ENCODE measurements at regions not wholly inside any gene's neighbourhood (a gene's known extent, or its start where the extent isn't known, plus 50 kb on each side); places are given as distances from the start of the nearest gene placed in this dataset.
"Not testable (repeated sequence)": the region's sequence is repeated elsewhere in the genome, so short reads cannot be mapped to it uniquely, and the experiment has no call there.

DNA sequence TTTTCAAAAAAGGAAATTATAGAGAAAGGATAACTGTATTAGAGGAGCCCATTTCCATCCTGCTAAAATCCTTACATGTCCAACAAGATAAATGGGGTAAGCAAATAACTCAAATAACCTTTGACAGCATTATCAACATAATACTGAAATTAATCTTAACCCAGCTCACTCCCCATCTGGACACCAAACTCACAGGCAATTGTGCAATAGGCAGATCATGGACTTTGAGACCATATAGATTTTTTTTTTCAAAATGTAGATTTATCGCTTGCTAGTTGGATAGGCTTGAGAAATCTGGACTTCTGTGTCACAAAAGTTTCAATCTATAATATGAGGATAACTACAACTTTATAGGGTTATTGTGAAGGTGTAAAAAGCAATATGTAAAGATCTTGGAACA lies 134.4 kb upstream of the ASCC3 start:
- DNase-seq, result no peak

DNA sequence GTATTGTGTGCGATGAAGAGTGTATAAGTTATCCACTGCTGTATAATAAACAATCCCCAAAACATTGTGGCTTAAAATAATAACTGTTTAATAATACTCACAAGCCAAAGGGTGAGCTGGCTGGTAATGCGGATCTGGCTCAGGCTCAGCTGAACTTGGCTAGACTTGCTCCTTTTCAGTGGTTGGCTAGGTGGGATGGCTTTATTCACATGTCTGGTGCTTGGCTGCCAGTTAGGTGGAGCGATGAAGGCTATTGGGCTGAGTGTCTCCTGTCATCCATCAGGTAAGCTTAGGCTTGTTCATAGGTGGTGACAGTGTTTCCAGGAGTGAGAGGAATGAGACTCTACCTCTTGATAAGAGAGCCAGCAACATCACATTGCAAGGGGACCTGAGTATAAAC lies 135.0 kb upstream of the ASCC3 start:
- DNase-seq, result no peak

DNA sequence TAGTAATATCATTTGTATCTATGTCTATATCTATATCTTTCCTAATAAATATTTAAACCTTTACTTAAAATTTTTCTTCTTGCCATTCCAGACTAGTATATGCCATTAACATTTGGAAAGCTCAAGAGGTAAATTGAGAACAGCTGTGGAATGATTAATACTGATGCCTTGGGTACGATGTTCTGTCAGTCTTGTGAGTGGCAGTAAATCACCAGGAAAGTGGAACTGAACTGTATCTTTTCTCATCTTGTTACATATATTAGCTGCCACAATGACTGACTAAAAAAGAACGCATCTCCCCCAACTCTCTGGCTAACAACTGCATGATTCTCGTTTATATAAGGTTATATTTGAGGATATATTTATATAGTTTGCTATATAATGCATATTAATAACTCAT lies 137.0 kb upstream of the ASCC3 start:
- DNase-seq, result no peak

DNA sequence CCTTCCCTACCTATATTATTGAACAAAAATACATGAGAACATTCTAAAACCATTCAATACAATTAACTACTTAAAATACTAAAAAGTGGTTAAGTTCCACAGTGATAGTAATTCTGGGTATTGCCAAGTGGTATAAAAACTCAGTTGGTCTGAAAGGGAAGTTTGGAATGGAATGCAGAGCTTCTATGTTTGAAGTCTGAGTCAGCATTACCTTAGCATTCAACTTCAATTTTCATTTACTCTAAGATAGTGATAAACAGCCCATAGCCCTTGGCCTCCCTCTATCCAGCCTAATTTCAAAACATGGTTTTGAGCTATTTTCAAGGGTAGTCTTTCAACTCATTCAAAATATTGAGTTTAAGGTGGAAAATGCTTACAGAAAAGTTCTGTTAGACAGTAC lies 140.4 kb upstream of the ASCC3 start:
- DNase-seq, result no peak

DNA sequence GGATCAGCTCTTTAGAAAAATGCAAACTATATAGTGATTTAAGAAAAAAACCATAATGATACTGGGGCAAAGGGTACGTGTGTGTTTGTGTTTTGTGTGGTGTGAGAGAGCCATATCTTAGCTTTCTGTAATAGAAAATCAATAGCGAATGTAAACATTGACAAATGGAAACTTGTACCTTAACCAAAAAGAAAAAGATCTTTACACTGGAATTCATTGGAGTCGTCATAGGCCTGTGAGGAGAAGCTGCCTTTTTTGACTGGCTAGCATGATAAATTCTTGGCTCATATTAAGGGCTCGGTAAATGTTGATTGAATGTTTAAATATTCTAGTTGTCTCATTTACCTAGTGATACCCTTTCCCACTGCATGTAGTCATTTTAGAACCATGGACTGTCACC lies 161.8 kb upstream of the ASCC3 start:
- DNase-seq, result no peak

DNA sequence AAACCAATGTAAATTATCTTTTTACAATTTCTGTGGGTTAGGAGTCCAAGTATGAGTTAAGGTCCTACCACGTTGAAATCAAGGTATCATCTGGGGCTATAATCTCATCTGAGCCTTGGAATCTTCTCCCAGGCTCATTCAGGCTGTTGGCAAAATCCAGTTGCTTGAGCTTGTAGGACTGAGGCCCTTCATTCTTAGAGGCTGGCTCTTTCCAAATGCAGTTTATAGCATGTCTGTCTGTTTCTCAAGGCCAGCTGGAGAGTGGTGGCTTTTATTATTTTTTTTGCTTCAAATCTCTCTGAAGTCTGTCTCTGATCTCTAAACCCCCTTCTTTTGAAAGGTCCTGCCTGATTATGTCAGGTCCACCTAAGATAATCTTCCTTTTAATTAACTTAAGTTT lies 177.2 kb upstream of the ASCC3 start:
- DNase-seq, result no peak

DNA sequence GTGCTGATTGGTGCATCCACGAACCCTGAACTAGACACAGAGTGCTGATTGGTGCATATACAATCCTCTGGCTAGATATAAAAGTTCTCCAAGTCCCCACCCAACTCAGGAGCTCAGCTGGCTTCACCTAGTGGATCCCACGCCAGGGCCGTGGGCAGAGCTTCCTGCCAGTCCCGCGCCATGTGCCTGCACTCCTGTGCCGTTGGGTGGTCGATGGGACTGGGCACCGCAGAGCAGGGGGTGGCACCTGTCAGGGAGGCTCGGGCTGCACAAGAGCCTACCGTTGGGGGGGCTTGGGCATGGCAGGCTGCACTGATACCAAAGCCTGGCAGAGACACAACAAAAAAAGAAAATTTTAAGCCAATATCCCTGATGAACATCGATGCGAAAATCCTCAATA lies 185.4 kb upstream of the ASCC3 start:
- DNase-seq, result no peak

DNA sequence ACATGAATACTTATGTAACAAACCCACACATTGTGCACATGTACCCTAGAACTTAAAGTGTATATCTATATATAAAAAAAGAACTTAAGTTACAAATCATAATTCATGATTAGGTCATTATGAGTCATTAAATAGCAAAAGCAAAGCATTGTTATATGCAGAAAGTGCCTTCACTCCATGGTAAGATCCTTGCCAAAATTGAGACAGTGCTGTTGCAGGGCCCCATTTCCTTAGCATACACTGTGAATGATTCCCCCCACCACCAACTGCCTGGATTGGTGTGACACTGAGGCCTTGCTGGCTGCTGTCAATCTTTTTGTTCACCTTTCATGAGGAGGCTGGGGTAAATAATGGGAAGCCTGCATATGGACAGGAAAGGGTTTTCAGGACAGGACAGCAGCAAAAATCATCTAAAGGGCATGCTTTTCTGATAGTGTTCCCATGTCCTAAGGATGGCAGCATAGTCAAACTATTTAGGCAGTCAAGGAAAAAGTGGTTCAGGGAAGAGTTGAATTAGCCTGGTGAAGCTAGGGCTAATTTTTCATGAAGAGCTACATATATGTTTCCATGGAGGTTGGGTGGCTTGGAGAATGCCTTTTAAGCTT lies 188.2 kb upstream of the ASCC3 start:
- no peak for DNase-seq

DNA sequence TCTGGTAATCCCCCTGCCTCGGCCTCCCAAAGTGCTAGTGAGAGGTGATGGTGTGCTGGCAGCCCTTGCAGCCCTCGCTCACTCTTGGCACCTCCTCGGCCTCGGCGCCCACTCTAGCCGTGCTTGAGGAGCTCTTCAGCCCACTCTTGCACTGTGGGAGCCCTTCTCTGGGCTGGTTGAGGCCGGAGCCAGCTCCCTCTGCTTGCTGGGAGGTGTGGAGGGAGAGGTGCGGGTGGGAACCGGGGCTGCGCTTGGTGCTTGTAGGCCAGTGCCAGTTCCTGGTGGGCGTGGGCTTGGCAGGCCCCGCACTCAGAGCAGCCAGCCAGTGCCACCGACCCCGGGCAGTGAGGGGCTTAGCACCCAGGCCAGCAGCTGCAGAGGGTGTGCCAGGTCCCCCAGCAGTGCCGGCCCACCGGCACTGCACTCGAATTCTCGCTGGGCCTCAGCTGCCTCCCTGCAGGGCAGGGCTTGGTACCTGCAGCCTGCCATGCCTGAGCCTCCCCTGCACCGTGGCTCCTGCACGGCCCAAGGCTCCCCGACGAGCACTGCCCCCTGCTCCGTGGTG lies 189.0 kb upstream of the ASCC3 start:
- DNase-seq, result no peak

DNA sequence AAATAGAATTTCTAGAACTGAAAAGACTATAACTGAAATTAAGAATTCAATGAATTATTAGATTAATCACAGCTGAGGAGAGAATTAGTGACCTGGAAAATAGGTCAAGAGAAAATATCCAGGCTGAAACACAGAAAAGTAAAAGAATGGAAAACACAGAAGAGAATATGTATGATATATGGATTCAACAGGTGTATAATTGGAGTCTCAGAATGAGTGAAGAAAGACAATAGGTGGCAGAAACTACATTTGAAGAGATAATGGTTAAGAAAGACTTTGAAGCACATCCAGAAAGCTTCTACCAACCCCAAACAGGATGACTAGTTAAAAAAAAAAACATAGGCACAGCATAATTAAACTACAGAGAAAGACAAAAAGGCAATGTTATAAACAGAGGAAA lies 196.2 kb upstream of the ASCC3 start:
- DNase-seq, result no peak

DNA sequence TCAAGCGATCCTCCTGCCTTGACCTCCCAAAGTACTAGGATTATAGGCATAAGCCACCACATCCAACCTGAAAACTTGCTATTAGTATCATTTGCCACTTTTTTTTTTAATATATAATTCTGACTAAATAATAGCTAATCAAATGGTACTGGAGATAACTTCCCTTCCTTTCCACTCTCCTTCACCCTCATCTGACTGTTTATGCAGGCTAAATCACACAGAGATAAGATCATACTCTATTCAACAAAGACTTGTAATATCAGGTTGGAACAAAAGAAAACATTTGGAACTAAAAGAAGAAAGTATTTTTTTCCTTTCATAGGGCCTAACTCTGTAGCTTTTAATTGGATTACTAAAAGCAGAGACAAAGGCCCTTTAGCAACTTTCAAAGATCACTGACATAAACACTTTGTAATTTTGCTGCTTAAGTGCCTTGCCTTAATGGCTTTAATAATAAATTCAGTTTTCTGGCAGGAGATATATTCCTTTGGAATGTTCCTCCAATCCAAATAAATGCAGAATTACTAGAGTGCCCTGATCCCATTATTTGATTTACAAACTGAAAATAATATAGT lies 198.7 kb upstream of the ASCC3 start:
- no peak for DNase-seq

DNA sequence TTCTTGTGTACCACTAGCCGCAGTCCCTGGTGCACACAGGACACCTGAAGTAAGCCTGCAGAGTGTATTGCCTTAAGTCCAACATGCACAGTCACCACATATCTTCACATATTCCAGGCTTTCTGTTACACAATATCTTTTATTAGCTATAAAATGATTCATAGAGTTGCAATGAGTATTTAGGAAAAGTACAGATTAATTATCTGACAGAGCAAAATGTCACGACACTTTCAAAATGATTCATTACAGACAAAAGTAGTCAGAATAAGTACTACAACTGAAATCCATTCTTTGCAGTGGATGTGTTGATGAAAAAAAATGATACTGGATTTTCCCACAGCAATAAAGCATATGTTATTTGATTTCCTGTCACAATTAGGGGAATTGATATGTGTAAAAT lies 199.5 kb upstream of the ASCC3 start:
- no peak for DNase-seq

DNA sequence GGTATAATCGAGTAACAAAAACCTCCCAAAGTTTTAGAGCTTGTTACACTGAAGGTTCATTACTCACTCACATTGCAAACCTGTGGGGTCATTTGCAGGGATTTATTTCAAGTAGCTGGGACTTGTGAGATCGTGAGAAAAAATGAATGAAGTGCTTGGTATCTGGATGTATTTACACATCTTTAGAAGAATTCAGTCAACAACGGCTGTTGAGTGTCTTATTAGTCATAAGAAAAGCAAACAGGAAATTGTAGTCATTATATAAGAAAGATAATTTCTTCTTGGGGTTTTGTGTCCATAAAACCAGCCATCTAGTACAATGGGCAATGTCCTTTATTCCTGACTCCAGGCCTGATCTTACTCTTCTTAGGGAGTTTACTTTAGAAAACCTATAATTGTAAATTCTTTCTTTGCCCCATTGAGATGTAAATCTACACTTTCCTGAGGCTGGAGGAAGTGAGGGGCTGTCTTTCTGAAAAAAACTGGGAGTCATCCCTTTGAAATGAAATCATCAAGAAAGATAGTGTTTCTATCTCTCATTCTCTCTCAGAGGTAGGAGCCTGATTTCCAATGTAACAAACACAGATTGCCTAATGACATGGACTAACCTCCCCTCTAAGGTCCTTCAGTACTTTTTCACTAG lies 202.5 kb upstream of the ASCC3 start:
- no peak for DNase-seq

DNA sequence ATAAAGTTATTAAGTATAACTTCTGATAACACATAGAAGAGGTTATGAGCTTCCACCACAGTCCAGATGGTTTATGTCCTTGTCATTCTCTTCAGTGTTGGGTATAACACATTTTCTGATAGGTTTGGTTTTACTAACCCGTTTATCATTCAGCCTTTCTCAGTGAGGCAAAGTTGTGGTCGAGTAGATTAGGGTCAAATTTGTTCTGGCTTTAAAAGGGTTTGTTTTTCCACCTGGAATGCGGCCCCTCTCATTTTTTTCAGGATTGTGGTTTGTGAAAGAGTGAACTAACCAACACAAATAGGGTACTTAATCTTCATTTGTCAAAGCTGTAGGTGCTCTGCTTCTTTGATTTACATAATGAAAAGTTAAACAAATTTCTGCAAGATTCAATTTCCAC lies 204.2 kb upstream of the ASCC3 start:
- no peak for DNase-seq

DNA sequence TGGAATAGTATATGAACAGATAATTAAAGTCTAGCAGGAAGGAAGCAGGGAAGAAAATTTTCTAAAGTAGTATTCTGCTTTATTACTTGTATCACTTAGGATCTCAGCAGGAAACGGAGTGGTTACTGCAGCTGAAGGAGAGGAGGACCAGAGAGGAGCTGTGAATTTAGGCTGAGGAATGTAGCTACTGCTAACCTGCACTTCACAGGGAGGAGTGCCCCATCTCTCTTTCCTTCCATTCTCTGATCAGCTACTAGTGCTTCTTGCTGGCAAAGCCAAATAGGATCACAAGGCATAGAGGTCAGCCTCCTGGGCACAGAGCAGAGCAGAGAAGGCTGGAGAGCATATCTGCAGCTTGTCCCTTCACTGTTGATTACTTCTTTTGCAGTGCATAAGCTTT lies 205.3 kb upstream of the ASCC3 start:
- DNase-seq, result no peak

DNA sequence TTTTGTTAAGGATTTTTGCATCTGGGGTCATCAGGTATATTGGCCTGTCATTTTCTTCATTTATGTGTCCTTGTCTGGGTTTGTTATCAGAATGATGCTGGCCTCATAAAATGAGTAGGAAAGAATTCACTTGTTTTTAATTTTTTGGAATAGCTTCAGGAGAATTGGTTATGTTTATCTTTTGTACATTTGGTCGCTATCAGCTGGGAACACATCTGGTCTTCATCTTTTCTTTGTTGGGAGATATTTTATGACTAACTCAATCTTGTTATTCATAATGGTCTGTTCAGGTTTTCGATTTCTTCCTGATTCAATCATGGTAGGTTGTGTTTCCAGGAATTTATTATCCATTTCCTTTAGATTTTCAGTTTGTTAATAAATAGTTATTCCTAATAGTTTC lies 207.5 kb upstream of the ASCC3 start:
- DNase-seq, result no peak

DNA sequence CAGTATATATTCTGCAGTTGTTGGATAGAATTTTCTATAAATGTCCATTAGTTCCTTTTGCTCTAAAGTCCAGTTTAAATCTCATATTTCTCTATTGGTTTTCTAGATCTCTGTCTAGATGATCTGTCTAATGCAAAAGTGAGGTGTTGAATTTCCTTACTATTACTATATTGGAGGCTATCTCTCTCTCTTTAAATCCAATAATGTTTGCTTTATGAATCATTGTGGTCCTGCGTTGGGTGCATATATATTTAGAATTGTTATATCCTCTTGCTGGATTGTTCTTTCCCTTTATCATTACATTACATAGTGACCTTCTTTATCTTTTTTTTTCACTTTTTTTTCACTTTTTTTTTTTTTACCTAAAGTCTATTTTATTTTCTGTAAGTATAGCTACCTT lies 208.5 kb upstream of the ASCC3 start:
- DNase-seq, result no peak

DNA sequence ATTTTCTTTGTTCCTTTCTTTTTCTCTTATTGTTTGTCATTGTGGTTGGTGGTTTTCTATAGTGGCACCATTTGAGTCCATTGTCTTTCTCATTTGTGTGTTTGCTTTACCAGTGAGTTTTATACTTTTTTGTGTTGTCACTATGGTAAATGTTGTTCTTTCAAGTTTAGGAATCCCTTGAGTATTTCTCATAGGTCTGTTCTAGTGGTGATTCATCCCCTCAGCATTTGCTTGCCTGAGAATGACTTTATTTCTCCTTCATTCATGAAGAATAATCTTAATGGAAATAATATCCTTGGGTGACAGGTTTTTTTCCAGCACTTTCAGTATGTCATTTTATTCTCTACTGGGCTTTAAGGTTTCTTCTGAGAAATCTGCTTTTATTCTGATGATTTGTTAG lies 209.2 kb upstream of the ASCC3 start:
- no peak for DNase-seq

DNA sequence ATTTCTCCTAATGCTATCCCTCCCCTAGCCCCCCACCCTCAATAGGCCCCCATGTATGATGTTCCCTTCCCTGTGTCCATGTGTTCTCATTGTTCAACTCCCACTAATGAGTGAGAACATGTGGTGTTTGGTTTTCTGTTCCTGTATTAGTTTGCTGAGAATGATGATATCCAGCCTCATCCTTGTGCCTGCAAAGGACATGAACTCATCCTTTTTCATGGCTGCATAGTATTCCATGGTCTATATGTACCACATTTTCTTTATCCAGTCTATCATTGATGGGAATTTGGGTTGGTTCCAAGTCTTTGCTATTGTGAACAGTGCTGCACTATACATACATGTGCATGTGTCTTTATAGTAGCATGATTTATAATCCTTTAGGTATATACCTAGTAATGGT lies 217.5 kb upstream of the ASCC3 start:
- not testable (repeated sequence) for DNase-seq

DNA sequence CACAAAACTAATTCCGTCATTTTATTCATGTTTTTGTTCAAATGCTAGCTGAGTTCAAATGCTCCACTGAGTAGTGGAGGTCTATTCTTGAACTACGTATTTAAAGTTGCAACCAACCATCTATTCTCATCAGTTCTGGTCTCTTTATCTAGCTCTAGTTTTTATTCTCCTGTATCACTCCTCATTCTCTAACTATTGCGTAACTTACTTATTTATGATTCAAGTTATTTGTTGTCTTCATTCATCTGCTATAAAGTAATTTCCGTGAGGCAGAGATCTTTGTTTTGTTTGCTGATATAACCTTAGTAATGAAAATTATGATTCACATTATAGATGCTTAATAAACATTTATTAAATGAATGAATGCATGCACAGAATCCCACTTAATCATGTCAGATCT lies 221.6 kb upstream of the ASCC3 start:
- no peak for DNase-seq

DNA sequence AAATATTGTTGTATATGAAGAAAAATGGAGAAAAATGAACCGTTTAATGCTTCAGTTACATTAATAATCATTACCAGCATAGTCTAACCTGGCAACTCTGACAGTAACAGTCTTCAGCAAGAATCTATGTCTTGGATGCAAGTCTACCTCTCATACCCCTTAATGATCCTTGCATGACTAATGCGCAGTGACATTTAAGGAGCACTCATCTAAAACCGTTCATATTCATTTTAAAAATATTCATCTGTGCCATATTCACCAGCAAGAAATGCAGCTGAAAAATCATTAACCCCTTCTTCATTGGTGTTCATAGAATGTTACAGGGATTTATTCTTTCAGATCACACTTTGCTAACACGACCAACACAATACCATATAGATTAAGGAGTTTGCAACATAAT lies 227.2 kb upstream of the ASCC3 start:
- no peak for DNase-seq

DNA sequence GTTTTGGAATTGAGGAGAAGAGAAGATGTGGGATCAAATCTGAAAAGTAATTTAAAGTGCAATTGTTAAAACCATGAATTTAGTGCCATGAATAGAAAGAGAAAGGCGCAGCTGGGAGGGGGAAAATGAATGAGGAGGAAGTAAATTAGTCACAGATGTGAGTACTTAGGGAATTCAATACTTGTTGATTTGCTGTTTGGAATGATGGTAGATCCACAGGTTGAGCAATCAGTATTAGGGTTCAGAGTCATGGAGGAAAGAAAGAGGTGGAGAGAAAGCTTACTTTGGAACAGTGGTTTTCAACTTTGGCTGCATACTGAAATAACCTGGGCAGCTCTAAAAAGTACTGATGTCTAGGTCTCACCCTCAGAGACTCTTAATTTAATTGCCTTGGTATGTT lies 229.7 kb upstream of the ASCC3 start:
- no peak for DNase-seq

DNA sequence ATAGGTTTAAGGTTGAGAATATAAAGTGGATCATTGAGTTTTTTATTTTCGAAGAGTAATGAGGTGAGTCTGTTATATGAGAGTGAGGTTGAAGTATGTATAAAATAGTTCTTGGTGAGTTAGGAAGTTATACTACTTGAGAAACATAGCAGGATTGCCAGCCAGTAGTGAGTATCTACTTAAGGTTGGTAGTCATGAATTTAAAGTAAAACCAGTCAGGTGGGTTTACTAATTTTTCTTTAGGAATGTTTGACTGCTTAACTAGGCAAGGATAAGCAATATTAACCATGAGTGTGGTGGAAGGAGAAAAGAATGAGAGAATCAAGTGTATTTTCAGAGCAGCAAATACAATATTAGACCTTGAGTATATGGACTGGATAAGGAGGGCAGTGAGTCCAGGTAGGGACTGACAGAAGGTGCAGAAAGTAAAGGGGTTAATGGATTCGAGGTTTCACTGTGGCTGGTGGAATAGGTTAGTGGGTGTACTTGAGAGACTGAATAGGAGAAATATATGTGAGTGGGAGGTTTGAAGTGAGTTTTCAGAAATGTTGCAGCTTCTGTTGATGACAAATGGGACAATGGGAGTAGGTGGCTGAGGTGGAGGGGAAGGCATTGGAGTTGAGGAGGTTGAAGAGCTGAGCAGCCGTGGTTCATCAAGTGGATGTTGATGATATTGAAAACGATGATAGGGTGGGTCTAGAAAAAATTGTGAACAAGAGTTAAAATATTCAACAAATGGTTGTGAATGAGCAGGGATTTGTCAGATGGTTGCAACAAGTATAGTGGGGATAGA lies 232.5 kb upstream of the ASCC3 start:
- no peak for DNase-seq

DNA sequence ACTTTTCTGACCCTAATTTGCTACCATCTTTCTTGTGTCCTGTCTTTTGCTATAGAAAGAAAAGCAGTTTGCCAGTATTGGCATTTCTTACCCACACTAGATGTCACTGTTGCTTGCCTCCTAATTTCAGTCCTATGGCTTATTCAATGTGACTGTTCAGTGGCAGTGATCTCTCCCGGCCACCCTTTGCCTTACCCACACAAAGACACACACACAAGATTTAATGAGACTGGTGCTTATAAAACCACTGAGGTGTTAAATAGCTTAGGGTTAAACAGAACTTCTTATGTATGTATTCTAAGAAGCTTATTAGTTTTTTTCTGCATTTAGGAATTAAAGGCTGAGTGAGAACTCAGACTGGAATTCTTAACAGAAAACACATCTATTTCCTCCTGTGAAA lies 233.6 kb upstream of the ASCC3 start:
- DNase-seq, result peak; percentile 13
